ENCODE measurements at regions not wholly inside any gene's neighbourhood (a gene's known extent, or its start where the extent isn't known, plus 50 kb on each side); places are given as distances from the start of the nearest gene placed in this dataset.

GRCh38 chr7:145183069-145183468 lies 347.2 kb upstream of the TPK1 start:
- DNase-seq (no peak), ATAC-seq (no peak)
- intact Hi-C loops (cut with DNase I) = no loop called here
- Histone ChIP-seq H3K4me1 (no peaks in the 10 kb centered on the region), H3K36me3 (ENCODE audit: insufficient read depth in 1 of 2, low read depth in 1 of 2) (no peaks in the 10 kb centered on the region), H3K27ac (no peak overlapping the region), H3K4me3 (no peak overlapping the region), H3K9me3 (no peaks in the 10 kb centered on the region), H3K27me3 (ENCODE audit: insufficient read depth in 3 of 3, low read length in 2 of 3) (no peaks in the 10 kb centered on the region)
- no peak for TF ChIP-seq CTCF (IDR thresholded peaks at IDR 0.05)
- whole genome bisulfite sequencing, 3 donors = 40 to 51% (median 41%) methylated on average over 4 of the region's 4 CpGs

GRCh38 chr7:145175366-145175765 lies 339.5 kb upstream of the TPK1 start:
- no peak overlapping the region for H3K27ac ChIP-seq
- no peak overlapping the region for H3K4me3 ChIP-seq
- no peaks in the 10 kb centered on the region for H3K27me3 ChIP-seq (ENCODE audit: insufficient read depth in 3 of 3, low read length in 2 of 3)
- no peaks in the 10 kb centered on the region for H3K36me3 ChIP-seq (ENCODE audit: insufficient read depth in 1 of 2, low read depth in 1 of 2)
- intact Hi-C loops (cut with DNase I) = no loop called here
- ATAC-seq (no peak), DNase-seq (no peak)
- no peaks in the 10 kb centered on the region for H3K9me3 ChIP-seq
- 77 to 81% (median 78%) methylated on average over 2 of the region's 2 CpGs for WGBS, 3 donors
- H3K4me1 ChIP-seq = no peaks in the 10 kb centered on the region
- TF ChIP-seq CTCF (IDR thresholded peaks at IDR 0.05) = no peak

GRCh38 chr7:145169908-145170307 lies 334.1 kb upstream of the TPK1 start:
- TF ChIP-seq CTCF (IDR thresholded peaks at IDR 0.05) = no peak
- Histone ChIP-seq H3K27me3 (ENCODE audit: insufficient read depth in 3 of 3, low read length in 2 of 3) (no peaks in the 10 kb centered on the region), H3K27ac (no peak overlapping the region), H3K4me3 (no peak overlapping the region), H3K4me1 (no peaks in the 10 kb centered on the region), H3K36me3 (ENCODE audit: insufficient read depth in 1 of 2, low read depth in 1 of 2) (no peaks in the 10 kb centered on the region), H3K9me3 (no peaks in the 10 kb centered on the region)
- no peak for ATAC-seq
- WGBS, 3 donors = 48 to 59% (median 48%) methylated on average over 3 of the region's 3 CpGs
- intact Hi-C loops (cut with DNase I) = no loop called here
- no peak for DNase-seq

GRCh38 chr7:145168879-145169278 lies 333.0 kb upstream of the TPK1 start:
- Histone ChIP-seq H3K27ac (no peak overlapping the region), H3K4me1 (no peaks in the 10 kb centered on the region), H3K9me3 (no peaks in the 10 kb centered on the region), H3K4me3 (no peak overlapping the region), H3K27me3 (ENCODE audit: insufficient read depth in 3 of 3, low read length in 2 of 3) (no peaks in the 10 kb centered on the region), H3K36me3 (ENCODE audit: insufficient read depth in 1 of 2, low read depth in 1 of 2) (no peaks in the 10 kb centered on the region)
- ATAC-seq (no peak), DNase-seq (no peak)
- WGBS, 3 donors = 93 to 96% (median 94%) methylated on average over 4 of the region's 4 CpGs
- intact Hi-C loops (cut with DNase I) = no loop called here
- TF ChIP-seq CTCF (IDR thresholded peaks at IDR 0.05) = no peak

GRCh38 chr7:145168427-145168826 lies 332.6 kb upstream of the TPK1 start:
- Histone ChIP-seq H3K4me3 (no peak overlapping the region), H3K27me3 (ENCODE audit: insufficient read depth in 3 of 3, low read length in 2 of 3) (no peaks in the 10 kb centered on the region), H3K9me3 (no peaks in the 10 kb centered on the region), H3K27ac (no peak overlapping the region), H3K4me1 (no peaks in the 10 kb centered on the region), H3K36me3 (ENCODE audit: insufficient read depth in 1 of 2, low read depth in 1 of 2) (no peaks in the 10 kb centered on the region)
- no peak for TF ChIP-seq CTCF (IDR thresholded peaks at IDR 0.05)
- intact Hi-C loops (cut with DNase I) = no loop called here
- 69 to 80% (median 77%) methylated on average over 5 of the region's 5 CpGs for WGBS, 3 donors
- no peak for DNase-seq
- ATAC-seq = no peak
